ENCODE measurements at regions not wholly inside any gene's neighbourhood (a gene's known extent, or its start where the extent isn't known, plus 50 kb on each side); places are given as distances from the start of the nearest gene placed in this dataset.

- Histone ChIP-seq H3T11ph (ENCODE audit: low read length) (no peak overlapping the region), H3K4me2 (ENCODE audit: insufficient read depth, insufficient read length, low read length) (no peak overlapping the region), H3K56ac (ENCODE audit: insufficient read length, low read depth, low read length) (no peak overlapping the region), H4K20me1 (ENCODE audit: control insufficient read depth, insufficient read depth, insufficient read length) (no peaks in the 10 kb centered on the region), H2AFZ (ENCODE audit: low read length) (no peak overlapping the region), H2BK120ac (ENCODE audit: low read depth, low read length, poor library complexity, severe bottlenecking) (no peak overlapping the region), H2BK12ac (ENCODE audit: insufficient read length, low read depth, low read length) (no peak overlapping the region), H3K23me2 (ENCODE audit: insufficient read length, low read depth, low read length, poor library complexity, severe bottlenecking) (no peaks in the 10 kb centered on the region), H3K18ac (ENCODE audit: insufficient read length, low read depth, low read length) (no peak overlapping the region), H4K8ac (replicated peaks; ENCODE audit: insufficient read length, low read depth, low read length) (no peak overlapping the region), H4K5ac (ENCODE audit: insufficient read length, low read depth, low read length) (no peak overlapping the region), H3K27me3 (ENCODE audit: insufficient read depth, low read length) (no peaks in the 10 kb centered on the region), H2BK20ac (ENCODE audit: low read depth, low read length, poor library complexity, severe bottlenecking) (no peak overlapping the region), H3K4me1 (ENCODE audit: insufficient read depth, low read length) (no peaks in the 10 kb centered on the region), H3K9ac (ENCODE audit: extremely low read depth, insufficient read length, low read length) (no peak overlapping the region), H2BK15ac (ENCODE audit: low read depth, low read length) (no peak overlapping the region), H3K9me3 (ENCODE audit: control insufficient read depth, low read depth, low read length) (no peaks in the 10 kb centered on the region), H2BK5ac (ENCODE audit: insufficient read length, low read length) (no peak overlapping the region), H3K4ac (ENCODE audit: low read depth, low read length) (no peak overlapping the region), H3K14ac (ENCODE audit: insufficient read depth, low read length) (no peak overlapping the region), H3K27ac (ENCODE audit: insufficient read length, low read depth, low read length) (no peak overlapping the region), H3K79me1 (ENCODE audit: insufficient read depth, low read depth, low read length, poor library complexity, severe bottlenecking) (no peaks in the 10 kb centered on the region), H3K23ac (ENCODE audit: insufficient read length, low read depth, low read length) (no peak overlapping the region), H4K91ac (ENCODE audit: insufficient read length, low read depth, low read length) (no peak overlapping the region), H2AK5ac (ENCODE audit: insufficient read length, low read length) (no peak overlapping the region), H3K79me2 (ENCODE audit: insufficient read depth, low read length) (no peaks in the 10 kb centered on the region)
- Mint-ChIP-seq H3K27ac (no peak overlapping the region), H3K27me3 (ENCODE audit: low read depth) (no peaks in the 10 kb centered on the region), H3K4me1 (no peaks in the 10 kb centered on the region), H3K36me3 (ENCODE audit: insufficient read depth in 1 of 3, low read depth in 3 of 3) (no peaks in the 10 kb centered on the region), H3K9me3 (peaks cover 0 to 8% of the 10 kb centered on the region in 2 experiments; a peak in 1 of 5 replicates), H3K4me3 (no peak overlapping the region)
- no peak for TF ChIP-seq CTCF (conservative IDR thresholded peaks at IDR 0.05)
- DNase-seq, result no peak
- no CpG with 5 or more reads among the region's 3 CpGs for WGBS (ENCODE audit: extremely low coverage, insufficient read length, low lambda C conversion rate)
These were observed 540.2 kb upstream of the CT83 start for GRCh38 chrX:117002981-117003380.
